AG04450 (cell line): ENCODE measurements at regions not wholly inside any gene's neighbourhood (a gene's known extent, or its start where the extent isn't known, plus 50 kb on each side); places are given as distances from the start of the nearest gene placed in this dataset.

Source experiments
- CTCF ChIA-PET: fragments of 300-600, 350-600 bp; formaldehyde crosslinking; extraction: SDS; loops from one replicate; lab custom pipeline; 2022; ENCODE audit warnings: antibody characterized with exemption, inconsistent platforms; lab: Charles Lee
- POLR2A ChIA-PET: fragments of 350-600 bp; formaldehyde crosslinking; extraction: SDS; loops from one replicate; lab custom pipeline; 2021; ENCODE audit warnings: antibody characterized with exemption, inconsistent platforms; lab: Yijun Ruan, JAX
- DNase-seq: peaks from one replicate; pipeline ENCODE4 v3.0.0-alpha.2; 2011; ENCODE audit warnings: low read depth, low spot score
- H3K27ac ChIP-seq: one replicate; pipeline ENCODE4 v1.5.1; 2012; ENCODE audit warnings: low read depth, low read length, control low read depth
- H3K27me3 ChIP-seq: one replicate; pipeline ENCODE4 v1.6.0; 2012; ENCODE audit warnings: low read length; ENCODE audit not compliant: control insufficient read depth, insufficient read depth
- H3K4me3 ChIP-seq: 2 replicates; pipeline ENCODE4 v1.5.1; 2011; ENCODE audit warnings: mild to moderate bottlenecking, low read depth, low read length, control low read depth
- H3K9me3 ChIP-seq: 2 replicates; pipeline ENCODE4 v1.5.1; 2012; ENCODE audit warnings: low read length; ENCODE audit not compliant: control insufficient read depth, insufficient read depth
- TF ChIP-seq, protein P1 (sequence below): IDR thresholded peaks from 2 replicates; pipeline ENCODE4 v1.5.1; 2011; ENCODE audit warnings: low read depth, low read length, control low read depth, inconsistent platforms

GRCh38 chr11:69566001-69566400 lies 75.0 kb upstream of the CCND1 start:
- H3K4me3 ChIP-seq, result no peak overlapping the region
- TF ChIP-seq, protein P1, sequence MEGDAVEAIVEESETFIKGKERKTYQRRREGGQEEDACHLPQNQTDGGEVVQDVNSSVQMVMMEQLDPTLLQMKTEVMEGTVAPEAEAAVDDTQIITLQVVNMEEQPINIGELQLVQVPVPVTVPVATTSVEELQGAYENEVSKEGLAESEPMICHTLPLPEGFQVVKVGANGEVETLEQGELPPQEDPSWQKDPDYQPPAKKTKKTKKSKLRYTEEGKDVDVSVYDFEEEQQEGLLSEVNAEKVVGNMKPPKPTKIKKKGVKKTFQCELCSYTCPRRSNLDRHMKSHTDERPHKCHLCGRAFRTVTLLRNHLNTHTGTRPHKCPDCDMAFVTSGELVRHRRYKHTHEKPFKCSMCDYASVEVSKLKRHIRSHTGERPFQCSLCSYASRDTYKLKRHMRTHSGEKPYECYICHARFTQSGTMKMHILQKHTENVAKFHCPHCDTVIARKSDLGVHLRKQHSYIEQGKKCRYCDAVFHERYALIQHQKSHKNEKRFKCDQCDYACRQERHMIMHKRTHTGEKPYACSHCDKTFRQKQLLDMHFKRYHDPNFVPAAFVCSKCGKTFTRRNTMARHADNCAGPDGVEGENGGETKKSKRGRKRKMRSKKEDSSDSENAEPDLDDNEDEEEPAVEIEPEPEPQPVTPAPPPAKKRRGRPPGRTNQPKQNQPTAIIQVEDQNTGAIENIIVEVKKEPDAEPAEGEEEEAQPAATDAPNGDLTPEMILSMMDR, result no peak
- H3K27me3 ChIP-seq, result peaks cover 2% of the 10 kb centered on the region
- H3K27ac ChIP-seq, result no peak overlapping the region
- H3K9me3 ChIP-seq, result no peaks in the 10 kb centered on the region; the same call in 1 of the 2 replicates
- no peak for DNase-seq
- ChIA-PET POLR2A (no interaction called here), CTCF (no interaction called here)

DNA sequence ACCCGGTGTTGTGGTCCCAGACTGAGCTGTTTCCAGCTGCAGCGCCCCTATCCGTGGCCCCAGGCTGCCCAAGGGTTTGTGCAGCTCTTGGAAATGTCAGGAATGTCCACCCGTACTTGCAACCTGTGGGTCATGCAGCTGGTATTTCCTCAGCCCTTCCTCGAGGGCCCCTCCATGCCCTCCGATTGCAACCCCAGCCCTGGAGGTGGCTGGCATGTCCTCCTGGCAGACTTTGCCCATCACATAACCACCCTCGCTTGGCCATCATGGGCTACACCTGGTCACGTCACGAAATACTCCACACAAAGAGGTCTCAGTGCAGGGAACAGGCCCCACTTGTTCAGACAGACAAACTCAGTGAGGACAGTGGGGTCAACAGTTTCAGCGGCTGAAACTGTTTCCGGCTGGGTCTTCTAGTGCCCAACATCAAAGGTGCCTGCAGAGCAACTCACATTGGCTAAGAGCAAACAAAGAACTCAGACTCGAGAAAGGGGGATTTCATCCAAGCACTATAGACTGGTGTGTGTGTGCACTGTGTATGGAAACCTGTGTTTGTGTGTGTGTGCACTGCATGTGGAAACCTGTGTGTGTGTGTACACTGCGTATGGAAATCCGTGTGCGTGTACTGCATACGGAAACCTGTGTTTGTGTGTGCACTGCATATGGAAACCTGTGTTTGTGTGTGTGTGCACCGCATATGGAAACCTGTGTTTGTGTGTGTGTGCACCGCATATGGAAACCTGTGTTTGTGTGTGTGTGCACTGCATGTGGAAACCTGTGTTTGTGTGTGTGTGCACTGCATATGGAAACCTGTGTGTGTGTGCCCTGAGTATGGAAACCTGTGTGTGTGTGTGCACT lies 72.8 kb upstream of the CCND1 start:
- no peak overlapping the region for H3K4me3 ChIP-seq
- ChIA-PET POLR2A (no interaction called here), CTCF (interaction anchor here (0.9 kb wide), 1 partner anchor 20 kb away, joined by 3 read pairs; no protein-coding TSS in a partner anchor)
- peaks cover 2% of the 10 kb centered on the region for H3K27me3 ChIP-seq
- no peaks in the 10 kb centered on the region for H3K9me3 ChIP-seq
- TF ChIP-seq, protein P1, result no peak
- DNase-seq, result no peak
- H3K27ac ChIP-seq, result no peak overlapping the region

- POLR2A ChIA-PET, result no interaction called here
- H3K4me3 ChIP-seq, result no peak overlapping the region
- peaks cover 2% of the 10 kb centered on the region for H3K27me3 ChIP-seq
- no peaks in the 10 kb centered on the region for H3K9me3 ChIP-seq
- CTCF ChIA-PET, result no interaction called here
- DNase-seq, result no peak
- TF ChIP-seq, protein P1, result no peak
- no peak overlapping the region for H3K27ac ChIP-seq
These were observed 72.2 kb upstream of the CCND1 start for GRCh38 chr11:69568809-69569097.

GRCh38 chr11:69569306-69570200 lies 71.4 kb upstream of the CCND1 start:
- Histone ChIP-seq H3K9me3 (no peaks in the 10 kb centered on the region), H3K27ac (no peak overlapping the region), H3K27me3 (peaks cover 2% of the 10 kb centered on the region), H3K4me3 (no peak overlapping the region)
- ChIA-PET POLR2A (no interaction called here), CTCF (no interaction called here)
- DNase-seq, result no peak
- TF ChIP-seq, protein P1, result no peak
